Lower leg skin (tissue), 4 donors: ENCODE measurements at regions not wholly inside any gene's neighbourhood (a gene's known extent, or its start where the extent isn't known, plus 50 kb on each side); places are given as distances from the start of the nearest gene placed in this dataset.

ENCODE experiments used
- DNase-seq, 2 donors: peaks; one replicate each; pipeline ENCODE4 v3.0.0-alpha.2; 2019; ENCODE audit warnings: low spot score in 2 of 2
- H3K4me3 ChIP-seq: fragments of 200-600 bp; sonication (generic); 2 replicates; pipeline ENCODE4 v1.5.1; 2017; ENCODE audit warnings: mild to moderate bottlenecking, low read depth; ENCODE audit not compliant: poor library complexity, severe bottlenecking
- CTCF ChIP-seq, 3 donors: fragments of 450-650 bp; IDR thresholded peaks; one replicate each; pipeline ENCODE4 v1.5.1; 2016; ENCODE audit warnings: antibody characterized with exemption in 3 of 3, mild to moderate bottlenecking in 3 of 3, moderate library complexity in 2 of 3
- POLR2A ChIP-seq, 2 donors: fragments of 450-650 bp; IDR thresholded peaks; one replicate each; pipeline ENCODE4 v1.6.1; 2016 to 2017; ENCODE audit warnings: antibody characterized with exemption in 2 of 2, mild to moderate bottlenecking in 1 of 2, moderate library complexity in 1 of 2
- WGBS, 2 donors: methylation state at CpG; one replicate each; pipeline ENCODE4 v1.1.5; 2018; 5-methylcytosine and 5-hydroxymethylcytosine counted together
- intact Hi-C: fragments of 100-400 bp; cut with DNase I; formaldehyde crosslinking; loops from one replicate; pipeline ENCODE4 v1.15.0; 2023; ENCODE audit warnings: low total_unique reads

DNA sequence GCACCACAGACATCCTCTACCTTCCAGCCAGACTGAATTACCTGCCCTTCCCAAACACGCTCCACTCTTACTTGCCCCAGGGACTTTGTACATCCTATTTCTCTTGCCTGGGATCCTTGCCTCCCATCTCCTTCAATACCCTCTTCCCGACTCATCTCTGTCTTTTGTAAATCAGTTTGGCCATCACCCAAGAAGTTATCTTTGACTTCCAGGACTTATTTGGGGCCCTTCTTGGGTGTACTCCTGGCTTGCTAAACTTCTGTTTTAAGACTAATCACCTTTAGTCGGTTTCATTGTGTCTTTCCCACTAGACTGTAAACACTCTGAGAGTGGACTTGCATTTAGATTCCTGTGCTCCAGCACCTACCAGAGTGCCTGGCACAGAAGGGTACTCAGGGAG, 545.6 kb downstream of the ACTL7B start:
- no peak for TF ChIP-seq CTCF (IDR thresholded peaks at IDR 0.05)
- no peak for TF ChIP-seq POLR2A (IDR thresholded peaks at IDR 0.05)
- no peak for DNase-seq
- intact Hi-C loops: no loop called here
- 51 to 58% methylated on average over 3 of the region's 3 CpGs for WGBS, 2 donors
- H3K4me3 ChIP-seq: no peak overlapping the region

DNA sequence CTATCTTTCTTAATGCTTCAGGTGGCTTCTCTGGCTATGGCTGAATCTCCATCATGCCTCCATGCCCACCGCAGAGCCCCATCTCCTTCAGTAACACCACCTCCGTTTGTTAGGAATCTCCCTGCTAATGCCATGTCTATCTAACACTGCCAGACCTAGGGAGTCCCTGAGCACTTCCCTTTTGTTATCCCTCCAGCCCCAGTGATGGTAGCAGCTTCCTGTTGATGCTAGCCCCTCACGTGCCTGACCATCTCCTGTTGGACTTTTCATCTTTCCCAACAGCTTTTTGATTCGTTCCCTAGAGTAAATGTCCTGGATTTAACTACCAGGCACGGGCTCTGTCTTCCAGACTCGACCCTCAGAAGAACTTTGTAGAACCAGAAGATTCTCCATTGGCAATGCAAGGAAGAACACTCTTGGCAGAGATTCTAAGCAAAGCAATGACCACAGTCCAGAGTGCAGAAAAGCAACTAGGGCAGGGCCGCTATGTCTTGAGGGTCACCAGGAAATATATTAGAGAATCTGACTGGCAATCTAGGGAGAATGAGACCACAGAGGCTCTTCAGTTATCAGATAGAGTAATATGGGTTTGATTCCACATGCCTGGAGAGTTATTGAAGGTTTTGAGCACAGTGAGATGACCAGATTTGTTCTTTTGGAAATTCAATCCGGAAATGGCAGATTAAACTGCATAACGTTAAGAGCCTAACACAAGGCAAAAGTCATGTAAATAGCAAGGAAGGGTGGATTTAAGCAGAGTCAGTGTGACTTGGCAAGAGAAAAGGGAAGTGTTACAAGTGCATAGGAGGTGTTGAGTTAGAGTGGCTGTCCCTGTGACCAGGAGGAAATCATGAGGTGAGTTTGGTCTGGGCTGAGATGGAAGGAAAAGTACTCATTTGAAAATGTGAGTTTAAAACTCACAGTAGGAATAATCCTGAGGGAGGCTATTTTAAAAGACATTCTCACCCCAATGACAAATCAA, 555.2 kb downstream of the ACTL7B start:
- no peak for DNase-seq
- H3K4me3 ChIP-seq: no peak overlapping the region
- intact Hi-C loops: no loop called here
- 70 to 74% methylated on average over 9 of the region's 9 CpGs for WGBS, 2 donors
- no peak for TF ChIP-seq CTCF (IDR thresholded peaks at IDR 0.05)
- TF ChIP-seq POLR2A (IDR thresholded peaks at IDR 0.05): no peak

- no peak for TF ChIP-seq POLR2A (IDR thresholded peaks at IDR 0.05)
- TF ChIP-seq CTCF (IDR thresholded peaks at IDR 0.05): no peak
- WGBS, 2 donors: 38 to 48% methylated on average over 4 of the region's 4 CpGs
- H3K4me3 ChIP-seq: no peak overlapping the region
- DNase-seq: peak; percentile 85 to 93
- intact Hi-C loops: no loop called here
Measured at GRCh38 chr9:108297073-108297472, 558.7 kb downstream of the ACTL7B start.

DNA sequence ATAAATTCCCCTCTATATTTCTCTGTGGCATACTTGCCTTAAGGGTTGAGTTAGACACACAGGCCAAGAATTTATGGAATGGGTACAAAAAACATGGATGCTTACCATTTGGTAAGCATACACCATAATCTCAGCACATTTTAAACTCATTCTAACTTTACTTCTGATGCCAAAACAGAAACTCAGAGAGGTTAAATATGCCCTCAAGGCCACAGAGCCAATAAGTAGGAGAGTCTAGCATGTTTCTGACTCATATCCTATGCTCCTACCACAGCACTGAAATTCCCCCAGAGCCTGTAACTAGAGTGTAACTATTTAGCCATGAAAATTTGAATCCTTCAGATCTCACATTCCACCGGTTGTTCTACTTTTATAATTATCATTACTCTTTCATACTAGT, 559.7 kb downstream of the ACTL7B start:
- intact Hi-C loops: no loop called here
- TF ChIP-seq POLR2A (IDR thresholded peaks at IDR 0.05): no peak
- TF ChIP-seq CTCF (IDR thresholded peaks at IDR 0.05): no peak
- 35 to 49% methylated on average over 1 of the region's 1 CpG for WGBS, 2 donors

DNA sequence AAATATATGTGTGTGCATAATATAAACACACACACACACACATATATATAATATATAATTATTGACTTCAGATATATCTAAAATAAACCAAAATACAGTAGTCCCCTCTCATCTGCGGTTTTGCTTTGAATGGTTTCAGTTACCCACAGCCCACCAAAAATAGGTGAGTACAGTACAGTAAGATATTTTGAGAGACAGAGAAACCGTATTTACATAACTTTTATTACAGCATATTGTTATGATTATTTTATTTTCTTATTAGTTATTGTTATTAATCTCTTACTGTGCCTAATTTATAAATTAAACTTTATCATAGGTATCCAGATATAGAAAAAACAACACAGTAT, 564.2 kb downstream of the ACTL7B start:
- H3K4me3 ChIP-seq: no peak overlapping the region
- WGBS, 2 donors: 64 to 78% methylated on average over 2 of the region's 2 CpGs

More for the DNA sequence above, 559.7 kb downstream of the ACTL7B start:
- DNase-seq: no peak
- no peak overlapping the region for H3K4me3 ChIP-seq

More for the DNA sequence above, 564.2 kb downstream of the ACTL7B start:
- TF ChIP-seq POLR2A (IDR thresholded peaks at IDR 0.05) (no peak), CTCF (IDR thresholded peaks at IDR 0.05) (no peak)
- intact Hi-C loops: no loop called here
- DNase-seq: no peak
